Breast epithelium (tissue), 4 donors: ENCODE measurements at regions not wholly inside any gene's neighbourhood (a gene's known extent, or its start where the extent isn't known, plus 50 kb on each side); places are given as distances from the start of the nearest gene placed in this dataset.
"Not testable (repeated sequence)": the region's sequence is repeated elsewhere in the genome, so short reads cannot be mapped to it uniquely, and the experiment has no call there.

Experiments used
- DNase-seq, 2 donors: peaks; one replicate each; pipeline ENCODE4 v3.0.0-alpha.2; 2019; ENCODE audit warnings: low spot score in 2 of 2
- H3K27ac ChIP-seq, 2 donors: fragments of 200-600 bp; sonication (generic) in 1 of 2; one replicate each; pipeline ENCODE4 v1.5.1; 2016 to 2019; ENCODE audit warnings: mild to moderate bottlenecking in 1 of 2
- H3K27me3 ChIP-seq, 2 donors: fragments of 200-600 bp; sonication (generic) in 1 of 2; one replicate each; pipeline versions ENCODE4 v1.5.1 to v1.6.0; 2017 to 2019; ENCODE audit warnings: control low read depth in 1 of 2, mild to moderate bottlenecking in 1 of 2
- H3K36me3 ChIP-seq: fragments of 200-600 bp; one replicate; pipeline ENCODE4 v1.5.1; 2019
- H3K4me1 ChIP-seq, 2 donors: fragments of 200-600 bp; sonication (generic); one replicate each; pipeline ENCODE4 v1.5.1; 2016 to 2019; ENCODE audit warnings: control low read depth in 1 of 2
- H3K4me3 ChIP-seq, 3 donors: fragments of 200-600 bp; sonication (generic); 1 replicate in 2 of 3; 2 replicates in 1 of 3; pipeline ENCODE4 v1.5.1; 2016 to 2019; ENCODE audit warnings: mild to moderate bottlenecking in 3 of 3, moderate library complexity in 2 of 3
- H3K9me3 ChIP-seq, 2 donors: fragments of 200-600 bp; sonication (generic) in 1 of 2; one replicate each; pipeline ENCODE4 v1.5.1; 2016 to 2019; ENCODE audit warnings: control low read depth in 1 of 2
- intact Hi-C: fragments of 100-400 bp; cut with DNase I; formaldehyde crosslinking; loops from one replicate; pipeline ENCODE4 v1.15.1; 2023; ENCODE audit warnings: low total_unique reads

GRCh38 chr9:41839786-41840185, 289.4 kb downstream of the CNTNAP3B start:
- H3K4me3 ChIP-seq, H3K27ac ChIP-seq, intact Hi-C loops, H3K36me3 ChIP-seq, DNase-seq, H3K27me3 ChIP-seq, H3K4me1 ChIP-seq, H3K9me3 ChIP-seq: not testable (repeated sequence)

- H3K27me3 ChIP-seq, H3K4me3 ChIP-seq, H3K27ac ChIP-seq, H3K9me3 ChIP-seq, DNase-seq, intact Hi-C loops, H3K36me3 ChIP-seq, H3K4me1 ChIP-seq: not testable (repeated sequence)
Observed at GRCh38 chr9:41838953-41839352, 290.3 kb downstream of the CNTNAP3B start.

- H3K9me3 ChIP-seq, H3K4me3 ChIP-seq, H3K36me3 ChIP-seq, H3K4me1 ChIP-seq, H3K27ac ChIP-seq, H3K27me3 ChIP-seq, DNase-seq, intact Hi-C loops: not testable (repeated sequence)
Observed at GRCh38 chr9:41838562-41838851, 290.7 kb downstream of the CNTNAP3B start.

- H3K27ac ChIP-seq, DNase-seq, H3K27me3 ChIP-seq, H3K4me3 ChIP-seq, H3K4me1 ChIP-seq, H3K36me3 ChIP-seq, H3K9me3 ChIP-seq, intact Hi-C loops: not testable (repeated sequence)
Observed at GRCh38 chr9:41837684-41838561, 291.3 kb downstream of the CNTNAP3B start.

GRCh38 chr9:41833108-41833507, 296.1 kb downstream of the CNTNAP3B start:
- H3K27ac ChIP-seq, H3K4me1 ChIP-seq, H3K27me3 ChIP-seq, H3K9me3 ChIP-seq, H3K36me3 ChIP-seq, intact Hi-C loops, H3K4me3 ChIP-seq, DNase-seq: not testable (repeated sequence)

GRCh38 chr9:41824723-41825122, 304.5 kb downstream of the CNTNAP3B start:
- H3K27me3 ChIP-seq, H3K4me3 ChIP-seq, H3K27ac ChIP-seq, H3K4me1 ChIP-seq, intact Hi-C loops, H3K36me3 ChIP-seq, H3K9me3 ChIP-seq, DNase-seq: not testable (repeated sequence)

- H3K27me3 ChIP-seq, H3K36me3 ChIP-seq, DNase-seq, H3K27ac ChIP-seq, intact Hi-C loops, H3K9me3 ChIP-seq, H3K4me3 ChIP-seq, H3K4me1 ChIP-seq: not testable (repeated sequence)
Observed at GRCh38 chr9:41802706-41803105, 326.5 kb downstream of the CNTNAP3B start.

- DNase-seq, H3K4me3 ChIP-seq, intact Hi-C loops, H3K9me3 ChIP-seq, H3K36me3 ChIP-seq, H3K27me3 ChIP-seq, H3K4me1 ChIP-seq, H3K27ac ChIP-seq: not testable (repeated sequence)
Observed at GRCh38 chr9:41798684-41799083, 330.5 kb downstream of the CNTNAP3B start.

- H3K36me3 ChIP-seq, intact Hi-C loops, H3K4me3 ChIP-seq, H3K9me3 ChIP-seq, DNase-seq, H3K27me3 ChIP-seq, H3K4me1 ChIP-seq, H3K27ac ChIP-seq: not testable (repeated sequence)
Observed at GRCh38 chr9:41790719-41791363, 338.4 kb downstream of the CNTNAP3B start.

GRCh38 chr9:41790007-41790406, 339.2 kb downstream of the CNTNAP3B start:
- H3K4me3 ChIP-seq, intact Hi-C loops, H3K36me3 ChIP-seq, H3K4me1 ChIP-seq, H3K27me3 ChIP-seq, H3K27ac ChIP-seq, DNase-seq, H3K9me3 ChIP-seq: not testable (repeated sequence)

GRCh38 chr9:41789387-41789786, 339.8 kb downstream of the CNTNAP3B start:
- H3K27ac ChIP-seq, H3K36me3 ChIP-seq, H3K4me1 ChIP-seq, DNase-seq, H3K9me3 ChIP-seq, H3K4me3 ChIP-seq, H3K27me3 ChIP-seq, intact Hi-C loops: not testable (repeated sequence)

- H3K27me3 ChIP-seq, H3K27ac ChIP-seq, intact Hi-C loops, H3K4me1 ChIP-seq, DNase-seq, H3K9me3 ChIP-seq, H3K4me3 ChIP-seq, H3K36me3 ChIP-seq: not testable (repeated sequence)
Observed at GRCh38 chr9:41787951-41788350, 341.3 kb downstream of the CNTNAP3B start.

- H3K36me3 ChIP-seq, H3K9me3 ChIP-seq, H3K27ac ChIP-seq, intact Hi-C loops, H3K4me3 ChIP-seq, DNase-seq, H3K27me3 ChIP-seq, H3K4me1 ChIP-seq: not testable (repeated sequence)
Observed at GRCh38 chr9:41787270-41787669, 342.0 kb downstream of the CNTNAP3B start.

- H3K36me3 ChIP-seq, H3K27me3 ChIP-seq, DNase-seq, H3K27ac ChIP-seq, H3K9me3 ChIP-seq, intact Hi-C loops, H3K4me3 ChIP-seq, H3K4me1 ChIP-seq: not testable (repeated sequence)
Observed at GRCh38 chr9:41784006-41784405, 345.2 kb downstream of the CNTNAP3B start.
